HUES64 (cell line): ENCODE measurements at regions not wholly inside any gene's neighbourhood (a gene's known extent, or its start where the extent isn't known, plus 50 kb on each side); places are given as distances from the start of the nearest gene placed in this dataset.

ENCODE experiments used
- H3K27ac ChIP-seq: 2 replicates; pipeline ENCODE4 v1.7.0; 2013; ENCODE audit warnings: low read depth, low read length, inconsistent platforms
- H3K27me3 ChIP-seq: 2 replicates; pipeline ENCODE4 v1.6.1; 2013; ENCODE audit warnings: mild to moderate bottlenecking, low read length; ENCODE audit not compliant: insufficient read depth
- H3K36me3 ChIP-seq: 2 replicates; pipeline ENCODE4 v1.6.1; 2013; ENCODE audit warnings: mild to moderate bottlenecking, low read length; ENCODE audit not compliant: insufficient read depth
- H3K4me1 ChIP-seq: 2 replicates; pipeline ENCODE4 v1.6.1; 2013; ENCODE audit warnings: mild to moderate bottlenecking, low read length, moderate library complexity; ENCODE audit not compliant: insufficient read depth
- H3K4me3 ChIP-seq: 2 replicates; pipeline ENCODE4 v1.5.1; 2013; ENCODE audit warnings: mild to moderate bottlenecking, low read length, moderate library complexity
- H3K9ac ChIP-seq: 2 replicates; pipeline ENCODE4 v1.6.1; 2013; ENCODE audit warnings: mild to moderate bottlenecking, low read depth, low read length
- H3K9me3 ChIP-seq: 2 replicates; pipeline ENCODE4 v1.6.1; 2013; ENCODE audit warnings: low read depth, low read length; ENCODE audit not compliant: insufficient read depth
- WGBS: fragments of 150-250, 120-280 bp; methylation state at CpG from one replicate; pipeline ENCODE4 v1.1.7; 2013; ENCODE audit warnings: missing lambda C conversion rate; 5-methylcytosine and 5-hydroxymethylcytosine counted together

GRCh38 chr2:144836635-144837350, 316.9 kb upstream of the ZEB2 start:
- Histone ChIP-seq H3K27ac (no peak overlapping the region), H3K4me3 (no peak overlapping the region), H3K9ac (no peak overlapping the region), H3K36me3 (no peaks in the 10 kb centered on the region), H3K4me1 (peaks cover 27% of the 10 kb centered on the region), H3K27me3 (no peaks in the 10 kb centered on the region), H3K9me3 (no peaks in the 10 kb centered on the region)
- 94% methylated on average over 7 of the region's 7 CpGs for WGBS

GRCh38 chr2:144835634-144836350, 315.9 kb upstream of the ZEB2 start:
- 96% methylated on average over 4 of the region's 4 CpGs for WGBS
- Histone ChIP-seq H3K9me3 (no peaks in the 10 kb centered on the region), H3K4me1 (peaks cover 27% of the 10 kb centered on the region), H3K27ac (no peak overlapping the region), H3K27me3 (no peaks in the 10 kb centered on the region), H3K36me3 (no peaks in the 10 kb centered on the region), H3K9ac (no peak overlapping the region), H3K4me3 (no peak overlapping the region)

- no peak overlapping the region for H3K4me3 ChIP-seq
- no peaks in the 10 kb centered on the region for H3K27me3 ChIP-seq
- H3K27ac ChIP-seq, result no peak overlapping the region
- H3K9me3 ChIP-seq, result no peaks in the 10 kb centered on the region
- 79% methylated on average over 5 of the region's 5 CpGs for WGBS
- no peaks in the 10 kb centered on the region for H3K36me3 ChIP-seq
- H3K4me1 ChIP-seq, result peaks cover 27% of the 10 kb centered on the region
- no peak overlapping the region for H3K9ac ChIP-seq
These were observed 315.2 kb upstream of the ZEB2 start for GRCh38 chr2:144834998-144835633.

GRCh38 chr2:144834363-144834762, 314.4 kb upstream of the ZEB2 start:
- no peak overlapping the region for H3K27ac ChIP-seq
- no peaks in the 10 kb centered on the region for H3K9me3 ChIP-seq
- H3K4me1 ChIP-seq, result peaks cover 27% of the 10 kb centered on the region
- H3K4me3 ChIP-seq, result no peak overlapping the region
- no peak overlapping the region for H3K9ac ChIP-seq
- H3K36me3 ChIP-seq, result no peaks in the 10 kb centered on the region
- no peaks in the 10 kb centered on the region for H3K27me3 ChIP-seq
- 97% methylated on average over 2 of the region's 4 CpGs for WGBS

GRCh38 chr2:144833075-144833637, 313.2 kb upstream of the ZEB2 start:
- Histone ChIP-seq H3K27ac (no peak overlapping the region), H3K36me3 (no peaks in the 10 kb centered on the region), H3K9me3 (no peaks in the 10 kb centered on the region), H3K9ac (no peak overlapping the region), H3K4me1 (peaks cover 27% of the 10 kb centered on the region), H3K27me3 (no peaks in the 10 kb centered on the region), H3K4me3 (no peak overlapping the region)
- WGBS, result 96% methylated on average over 1 of the region's 1 CpG

GRCh38 chr2:144832048-144832447, 312.1 kb upstream of the ZEB2 start:
- no peak overlapping the region for H3K27ac ChIP-seq
- no peak overlapping the region for H3K9ac ChIP-seq
- H3K4me3 ChIP-seq, result no peak overlapping the region
- H3K4me1 ChIP-seq, result peaks cover 25% of the 10 kb centered on the region
- H3K36me3 ChIP-seq, result no peaks in the 10 kb centered on the region
- no peaks in the 10 kb centered on the region for H3K27me3 ChIP-seq
- 97% methylated on average over 2 of the region's 3 CpGs for WGBS
- no peaks in the 10 kb centered on the region for H3K9me3 ChIP-seq

DNA sequence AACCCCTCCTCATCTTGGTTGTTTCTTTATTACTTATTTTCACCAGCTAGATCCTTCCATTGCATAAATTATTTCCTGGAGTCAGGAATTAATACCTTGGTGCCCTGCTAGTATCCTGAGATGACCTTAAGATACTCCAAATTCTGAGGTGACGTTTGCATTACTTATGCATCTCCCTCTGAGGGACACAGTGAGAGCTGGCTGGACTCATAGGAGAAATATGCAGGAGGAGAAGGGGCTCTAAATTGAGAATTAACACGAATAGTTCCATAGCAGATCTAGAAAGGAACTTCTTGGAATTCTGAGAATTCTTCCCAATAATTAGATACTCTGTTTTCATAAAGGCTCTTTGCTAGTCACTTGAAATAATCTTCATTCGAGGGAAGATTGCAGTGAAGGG, 310.6 kb upstream of the ZEB2 start:
- WGBS, result 79% methylated on average over 3 of the region's 3 CpGs
- H3K27ac ChIP-seq, result no peak overlapping the region

DNA sequence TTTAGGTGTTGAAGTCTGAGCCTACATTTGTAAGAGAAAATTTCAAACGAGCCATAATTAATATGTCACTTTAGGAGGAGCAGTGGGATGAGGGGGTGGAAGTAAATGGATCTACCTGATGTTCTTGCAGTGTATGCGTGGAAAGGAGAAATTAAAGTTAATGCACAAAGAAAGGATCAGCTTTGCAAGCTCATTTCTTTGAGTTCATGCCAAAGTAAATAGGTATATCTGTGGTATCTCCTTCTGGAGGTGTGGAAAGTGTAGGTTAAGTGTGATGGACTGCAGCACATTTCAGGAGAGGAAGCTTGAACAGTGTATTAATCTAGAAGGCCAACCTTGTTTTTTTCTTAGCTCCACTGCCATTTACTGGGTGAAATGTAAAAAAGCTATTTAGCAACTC, 307.5 kb upstream of the ZEB2 start:
- Histone ChIP-seq H3K9me3 (no peaks in the 10 kb centered on the region), H3K9ac (no peak overlapping the region), H3K27ac (no peak overlapping the region), H3K4me3 (no peak overlapping the region), H3K4me1 (no peaks in the 10 kb centered on the region), H3K27me3 (no peaks in the 10 kb centered on the region), H3K36me3 (no peaks in the 10 kb centered on the region)
- WGBS, result 98% methylated on average over 2 of the region's 2 CpGs

More for the DNA sequence above, 310.6 kb upstream of the ZEB2 start:
- Histone ChIP-seq H3K27me3 (no peaks in the 10 kb centered on the region), H3K9me3 (no peaks in the 10 kb centered on the region), H3K9ac (no peak overlapping the region), H3K4me1 (peaks cover 10% of the 10 kb centered on the region; the same call in 1 of the 2 replicates), H3K4me3 (no peak overlapping the region), H3K36me3 (no peaks in the 10 kb centered on the region)

- Histone ChIP-seq H3K9ac (no peak overlapping the region), H3K36me3 (no peaks in the 10 kb centered on the region), H3K9me3 (no peaks in the 10 kb centered on the region; the same call in 1 of the 2 replicates), H3K27ac (no peak overlapping the region), H3K4me3 (no peak overlapping the region), H3K27me3 (no peaks in the 10 kb centered on the region), H3K4me1 (no peaks in the 10 kb centered on the region)
- 48% methylated on average over 2 of the region's 2 CpGs for WGBS
These were observed 306.2 kb upstream of the ZEB2 start for GRCh38 chr2:144826105-144826504.

GRCh38 chr2:144825331-144826020, 305.6 kb upstream of the ZEB2 start:
- Histone ChIP-seq H3K9ac (no peak overlapping the region), H3K27me3 (no peaks in the 10 kb centered on the region), H3K27ac (no peak overlapping the region), H3K36me3 (no peaks in the 10 kb centered on the region), H3K4me1 (no peaks in the 10 kb centered on the region), H3K9me3 (no peaks in the 10 kb centered on the region; the same call in 1 of the 2 replicates), H3K4me3 (no peak overlapping the region)
- 93% methylated on average over 1 of the region's 3 CpGs for WGBS
